Testis (tissue), 2 donors: ENCODE measurements at regions not wholly inside any gene's neighbourhood (a gene's known extent, or its start where the extent isn't known, plus 50 kb on each side); places are given as distances from the start of the nearest gene placed in this dataset.

Source experiments
- DNase-seq: peaks from one replicate; pipeline ENCODE4 v3.0.0-alpha.2; 2019
- H3K27ac ChIP-seq, 2 donors: fragments of 200-600 bp; sonication (generic); one replicate each; pipeline ENCODE4 v1.5.1; 2019
- H3K27me3 ChIP-seq: fragments of 200-600 bp; sonication (generic); one replicate; pipeline ENCODE4 v1.5.1; 2019
- H3K36me3 ChIP-seq: fragments of 200-600 bp; sonication (generic); one replicate; pipeline ENCODE4 v1.5.1; 2017; ENCODE audit warnings: low read depth; ENCODE audit errors: missing control alignments
- H3K4me1 ChIP-seq: fragments of 200-600 bp; sonication (generic); one replicate; pipeline ENCODE4 v1.5.1; 2019
- H3K4me3 ChIP-seq, 2 donors: fragments of 200-600 bp; sonication (generic); one replicate each; pipeline ENCODE4 v1.5.1; 2017 to 2019
- H3K9me3 ChIP-seq: fragments of 200-600 bp; sonication (generic); one replicate; pipeline ENCODE4 v1.5.1; 2017
- CTCF ChIP-seq, 3 experiments: fragments of 450-650 bp in 2 of 3; fragments of 200-600 bp in 1 of 3; sonication (generic) in 1 of 3; IDR thresholded peaks; one replicate each; pipeline ENCODE4 v1.5.1; 2016 to 2019; ENCODE audit warnings: antibody characterized with exemption in 3 of 3, mild to moderate bottlenecking in 2 of 3, moderate library complexity in 1 of 3
- POLR2A ChIP-seq: fragments of 450-650 bp; IDR thresholded peaks from one replicate; pipeline ENCODE4 v1.6.1; 2017; ENCODE audit warnings: antibody characterized with exemption, mild to moderate bottlenecking, moderate library complexity
- WGBS, 2 donors: methylation state at CpG; one replicate each; pipeline ENCODE4 v1.1.5; 2018; 5-methylcytosine and 5-hydroxymethylcytosine counted together
- intact Hi-C: fragments of 100-400 bp; cut with DNase I; formaldehyde crosslinking; loops from one replicate; pipeline ENCODE4 v1.15.1; 2023; ENCODE audit warnings: low total_unique reads

GRCh38 chr13:88153353-88153752, 482.2 kb downstream of the SLITRK5 start:
- Histone ChIP-seq H3K4me1 (no peaks in the 10 kb centered on the region), H3K36me3 (no peaks in the 10 kb centered on the region), H3K9me3 (no peaks in the 10 kb centered on the region), H3K27me3 (no peaks in the 10 kb centered on the region), H3K4me3 (no peak overlapping the region), H3K27ac (no peak overlapping the region)
- 96 to 98% methylated on average over 8 of the region's 8 CpGs for WGBS, 2 donors
- intact Hi-C loops = no loop called here
- DNase-seq = no peak
- TF ChIP-seq CTCF (IDR thresholded peaks at IDR 0.05) (no peak), POLR2A (no peak)

- WGBS, 2 donors = 91 to 97% methylated on average over 2 of the region's 2 CpGs
- TF ChIP-seq CTCF (IDR thresholded peaks at IDR 0.05) (no peak), POLR2A (no peak)
- Histone ChIP-seq H3K4me1 (no peaks in the 10 kb centered on the region), H3K27ac (no peak overlapping the region), H3K36me3 (no peaks in the 10 kb centered on the region), H3K9me3 (no peaks in the 10 kb centered on the region), H3K4me3 (no peak overlapping the region), H3K27me3 (no peaks in the 10 kb centered on the region)
- DNase-seq = no peak
- intact Hi-C loops = no loop called here
Observed at GRCh38 chr13:88154001-88154400, 482.8 kb downstream of the SLITRK5 start.

GRCh38 chr13:88162076-88162702, 491.0 kb downstream of the SLITRK5 start:
- 67 to 72% methylated on average over 2 of the region's 2 CpGs for WGBS, 2 donors
- H3K27me3 ChIP-seq = no peaks in the 10 kb centered on the region
- no peak for TF ChIP-seq CTCF (IDR thresholded peaks at IDR 0.05)
- TF ChIP-seq POLR2A = no peak

GRCh38 chr13:88176231-88176630, 505.1 kb downstream of the SLITRK5 start:
- TF ChIP-seq CTCF (IDR thresholded peaks at IDR 0.05) (no peak), POLR2A (no peak)
- H3K4me1 ChIP-seq = no peaks in the 10 kb centered on the region
- no peaks in the 10 kb centered on the region for H3K27me3 ChIP-seq
- no peaks in the 10 kb centered on the region for H3K36me3 ChIP-seq
- intact Hi-C loops = no loop called here
- H3K9me3 ChIP-seq = no peaks in the 10 kb centered on the region
- DNase-seq = no peak
- no peak overlapping the region for H3K27ac ChIP-seq
- H3K4me3 ChIP-seq = no peak overlapping the region
- WGBS, 2 donors = 95% methylated on average over 4 of the region's 4 CpGs

More at GRCh38 chr13:88162076-88162702, 491.0 kb downstream of the SLITRK5 start:
- Histone ChIP-seq H3K9me3 (no peaks in the 10 kb centered on the region), H3K27ac (no peak overlapping the region), H3K4me1 (no peaks in the 10 kb centered on the region), H3K4me3 (no peak overlapping the region), H3K36me3 (no peaks in the 10 kb centered on the region)
- no peak for DNase-seq
- intact Hi-C loops = no loop called here

GRCh38 chr13:88183440-88183839, 512.3 kb downstream of the SLITRK5 start:
- WGBS, 2 donors = 69 to 72% methylated on average over 4 of the region's 4 CpGs

More at GRCh38 chr13:88183440-88183839, 512.3 kb downstream of the SLITRK5 start:
- DNase-seq = no peak
- no peaks in the 10 kb centered on the region for H3K9me3 ChIP-seq
- TF ChIP-seq POLR2A (no peak), CTCF (IDR thresholded peaks at IDR 0.05) (no peak)
- H3K27me3 ChIP-seq = no peaks in the 10 kb centered on the region
- H3K27ac ChIP-seq = no peak overlapping the region
- H3K4me3 ChIP-seq = no peak overlapping the region
- no peaks in the 10 kb centered on the region for H3K4me1 ChIP-seq
- intact Hi-C loops = no loop called here
- H3K36me3 ChIP-seq = no peaks in the 10 kb centered on the region
